A673 (cell line): ENCODE measurements at regions not wholly inside any gene's neighbourhood (a gene's known extent, or its start where the extent isn't known, plus 50 kb on each side); places are given as distances from the start of the nearest gene placed in this dataset.

Source experiments
- EZH2 ChIP-seq: fragments of 200-600 bp; sonication (generic); IDR thresholded peaks from 2 replicates; pipeline ENCODE4 v1.6.1; 2017; ENCODE audit warnings: borderline replicate concordance, low read depth, mild to moderate bottlenecking, mixed read lengths, antibody characterized with exemption, low read length; ENCODE audit not compliant: poor library complexity, severe bottlenecking
- TF ChIP-seq, protein P1 (sequence below): fragments of 300-800, 200-600 bp; sonication (generic); conservative IDR thresholded peaks from 2 replicates; pipeline ENCODE4 v1.5.1; 2017; ENCODE audit warnings: low read depth, mild to moderate bottlenecking, antibody characterized with exemption, low read length, moderate library complexity, mixed read lengths

DNA sequence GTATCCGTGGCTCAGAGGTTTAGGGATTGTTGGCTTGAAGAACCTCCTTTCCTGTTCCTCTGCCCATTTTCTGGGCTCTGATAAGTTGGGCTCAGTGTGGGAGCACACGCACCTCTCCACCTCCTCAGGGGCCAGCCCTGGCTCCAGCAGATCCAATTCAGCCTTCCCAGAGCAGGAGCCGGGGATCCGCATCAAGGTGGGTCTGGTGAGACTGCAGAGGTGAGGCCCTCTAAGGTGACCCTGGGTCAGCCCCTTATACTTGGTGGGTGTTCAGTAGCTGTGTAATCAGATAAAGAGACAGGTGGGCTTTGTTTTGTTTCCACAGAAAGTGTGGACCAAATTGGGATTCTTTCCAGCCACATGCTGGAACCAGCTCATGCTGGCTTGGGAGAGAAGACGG, 1466.0 kb downstream of the TBC1D22A start:
- TF ChIP-seq, protein P1, sequence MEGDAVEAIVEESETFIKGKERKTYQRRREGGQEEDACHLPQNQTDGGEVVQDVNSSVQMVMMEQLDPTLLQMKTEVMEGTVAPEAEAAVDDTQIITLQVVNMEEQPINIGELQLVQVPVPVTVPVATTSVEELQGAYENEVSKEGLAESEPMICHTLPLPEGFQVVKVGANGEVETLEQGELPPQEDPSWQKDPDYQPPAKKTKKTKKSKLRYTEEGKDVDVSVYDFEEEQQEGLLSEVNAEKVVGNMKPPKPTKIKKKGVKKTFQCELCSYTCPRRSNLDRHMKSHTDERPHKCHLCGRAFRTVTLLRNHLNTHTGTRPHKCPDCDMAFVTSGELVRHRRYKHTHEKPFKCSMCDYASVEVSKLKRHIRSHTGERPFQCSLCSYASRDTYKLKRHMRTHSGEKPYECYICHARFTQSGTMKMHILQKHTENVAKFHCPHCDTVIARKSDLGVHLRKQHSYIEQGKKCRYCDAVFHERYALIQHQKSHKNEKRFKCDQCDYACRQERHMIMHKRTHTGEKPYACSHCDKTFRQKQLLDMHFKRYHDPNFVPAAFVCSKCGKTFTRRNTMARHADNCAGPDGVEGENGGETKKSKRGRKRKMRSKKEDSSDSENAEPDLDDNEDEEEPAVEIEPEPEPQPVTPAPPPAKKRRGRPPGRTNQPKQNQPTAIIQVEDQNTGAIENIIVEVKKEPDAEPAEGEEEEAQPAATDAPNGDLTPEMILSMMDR, result no peak
- TF ChIP-seq EZH2, result no peak
